ENCODE measurements at regions not wholly inside any gene's neighbourhood (a gene's known extent, or its start where the extent isn't known, plus 50 kb on each side); places are given as distances from the start of the nearest gene placed in this dataset.

DNA sequence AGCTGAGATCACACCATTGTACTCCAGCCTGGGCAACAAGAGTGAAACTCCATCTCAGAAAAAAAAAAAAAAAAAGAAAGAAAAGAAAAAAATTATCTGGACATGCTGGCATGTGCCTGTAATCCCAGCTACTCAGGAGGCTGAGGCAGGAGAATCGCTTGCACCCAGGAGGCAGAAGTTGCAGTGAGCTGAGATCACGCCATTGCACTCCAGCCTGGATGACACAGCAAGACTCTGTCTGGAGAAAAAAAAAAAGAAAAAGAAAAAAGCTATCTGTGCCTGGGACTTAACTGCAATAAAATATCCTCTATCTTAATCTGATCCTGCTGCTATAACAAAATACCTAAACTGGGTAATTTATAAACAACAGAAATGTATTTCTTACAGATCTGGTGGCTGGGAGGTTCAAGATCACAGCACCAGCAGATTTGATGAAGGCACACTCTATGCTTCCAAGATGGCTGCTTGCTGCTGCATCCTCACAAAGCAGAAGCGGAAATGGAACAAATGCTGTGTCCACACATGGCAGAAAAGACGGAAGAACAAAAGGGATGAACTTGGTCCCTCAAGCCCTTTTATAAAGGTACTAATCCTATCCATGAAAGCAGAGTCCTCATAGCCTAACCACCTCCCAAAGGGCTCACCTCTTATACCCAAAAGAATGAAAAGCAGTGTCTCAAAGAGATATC, 273.3 kb upstream of the JARID2 start:
- TF ChIP-seq, protein P1, sequence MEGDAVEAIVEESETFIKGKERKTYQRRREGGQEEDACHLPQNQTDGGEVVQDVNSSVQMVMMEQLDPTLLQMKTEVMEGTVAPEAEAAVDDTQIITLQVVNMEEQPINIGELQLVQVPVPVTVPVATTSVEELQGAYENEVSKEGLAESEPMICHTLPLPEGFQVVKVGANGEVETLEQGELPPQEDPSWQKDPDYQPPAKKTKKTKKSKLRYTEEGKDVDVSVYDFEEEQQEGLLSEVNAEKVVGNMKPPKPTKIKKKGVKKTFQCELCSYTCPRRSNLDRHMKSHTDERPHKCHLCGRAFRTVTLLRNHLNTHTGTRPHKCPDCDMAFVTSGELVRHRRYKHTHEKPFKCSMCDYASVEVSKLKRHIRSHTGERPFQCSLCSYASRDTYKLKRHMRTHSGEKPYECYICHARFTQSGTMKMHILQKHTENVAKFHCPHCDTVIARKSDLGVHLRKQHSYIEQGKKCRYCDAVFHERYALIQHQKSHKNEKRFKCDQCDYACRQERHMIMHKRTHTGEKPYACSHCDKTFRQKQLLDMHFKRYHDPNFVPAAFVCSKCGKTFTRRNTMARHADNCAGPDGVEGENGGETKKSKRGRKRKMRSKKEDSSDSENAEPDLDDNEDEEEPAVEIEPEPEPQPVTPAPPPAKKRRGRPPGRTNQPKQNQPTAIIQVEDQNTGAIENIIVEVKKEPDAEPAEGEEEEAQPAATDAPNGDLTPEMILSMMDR (IDR thresholded peaks at IDR 0.05 in 4 of 5, conservative IDR thresholded peaks at IDR 0.05 in 1 of 5), result no peak
- TF ChIP-seq POLR2A (IDR thresholded peaks at IDR 0.05), result no peak
